NCI-H2196 (cell line): ENCODE measurements at regions not wholly inside any gene's neighbourhood (a gene's known extent, or its start where the extent isn't known, plus 50 kb on each side); places are given as distances from the start of the nearest gene placed in this dataset.
"Not testable (repeated sequence)": the region's sequence is repeated elsewhere in the genome, so short reads cannot be mapped to it uniquely, and the experiment has no call there.

Experiments used
- DNase-seq: peaks from one replicate; lab custom pipeline; 2025; ENCODE audit not compliant: unreplicated experiment; lab: John Stamatoyannopoulos, UW

GRCh38 chr5:15344954-15345353 lies 155.0 kb upstream of the FBXL7 start:
- no peak for DNase-seq

- no peak for DNase-seq
Measured at GRCh38 chr5:15338546-15338945, 161.4 kb upstream of the FBXL7 start.

- no peak for DNase-seq
Measured at GRCh38 chr5:15334551-15335266, 165.3 kb upstream of the FBXL7 start.

GRCh38 chr5:15333091-15333490 lies 166.9 kb upstream of the FBXL7 start:
- DNase-seq = no peak

GRCh38 chr5:15326932-15327331 lies 173.0 kb upstream of the FBXL7 start:
- DNase-seq = no peak

GRCh38 chr5:15326471-15326870 lies 173.5 kb upstream of the FBXL7 start:
- no peak for DNase-seq

- no peak for DNase-seq
Measured at GRCh38 chr5:15322421-15322820, 177.6 kb upstream of the FBXL7 start.

- DNase-seq = no peak
Measured at GRCh38 chr5:15321776-15322175, 178.2 kb upstream of the FBXL7 start.

- DNase-seq = no peak
Measured at GRCh38 chr5:15320871-15321270, 179.1 kb upstream of the FBXL7 start.

- DNase-seq = no peak
Measured at GRCh38 chr5:15304914-15305834, 194.8 kb upstream of the FBXL7 start.

- no peak for DNase-seq
Measured at GRCh38 chr5:15304066-15304731, 195.8 kb upstream of the FBXL7 start.

- DNase-seq = no peak
Measured at GRCh38 chr5:15300141-15300540, 199.8 kb upstream of the FBXL7 start.

GRCh38 chr5:15290953-15291352 lies 209.0 kb upstream of the FBXL7 start:
- DNase-seq = no peak

- no peak for DNase-seq
Measured at GRCh38 chr5:15286650-15287049, 213.3 kb upstream of the FBXL7 start.

- no peak for DNase-seq
Measured at GRCh38 chr5:15285901-15286583, 213.9 kb upstream of the FBXL7 start.

GRCh38 chr5:15284706-15285105 lies 215.3 kb upstream of the FBXL7 start:
- DNase-seq = no peak

- DNase-seq = no peak
Measured at GRCh38 chr5:15283076-15283475, 216.9 kb upstream of the FBXL7 start.

GRCh38 chr5:15282611-15283010 lies 217.4 kb upstream of the FBXL7 start:
- DNase-seq = no peak

GRCh38 chr5:15271596-15271995 lies 228.4 kb upstream of the FBXL7 start:
- not testable (repeated sequence) for DNase-seq

- no peak for DNase-seq
Measured at GRCh38 chr5:15267966-15268365, 232.0 kb upstream of the FBXL7 start.

- no peak for DNase-seq
Measured at GRCh38 chr5:15266841-15267240, 233.1 kb upstream of the FBXL7 start.
